ENCODE measurements at regions not wholly inside any gene's neighbourhood (a gene's known extent, or its start where the extent isn't known, plus 50 kb on each side); places are given as distances from the start of the nearest gene placed in this dataset.

DNA sequence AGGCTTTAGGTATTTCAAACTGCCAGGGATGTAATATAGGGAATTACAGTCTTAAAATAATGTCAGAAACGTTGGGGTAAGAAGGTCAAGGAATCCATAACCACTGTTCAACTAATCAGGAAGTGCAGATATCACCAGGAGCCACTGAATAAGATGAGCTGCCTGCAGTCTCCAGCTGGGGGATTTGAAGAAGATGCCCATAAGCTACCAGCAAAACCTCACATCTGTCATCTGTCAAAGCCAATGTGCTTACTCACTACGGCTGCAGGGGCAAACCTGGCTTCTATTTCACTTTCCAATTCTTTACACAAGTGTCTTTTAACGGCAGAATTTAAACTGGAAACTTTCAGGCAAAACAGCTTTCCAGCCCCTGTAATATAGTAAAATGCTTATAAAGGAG lies 1410.1 kb upstream of the ATXN8OS start:
- Histone ChIP-seq H3K27me3 (no peaks in the 10 kb centered on the region), H3K4me1 (no peaks in the 10 kb centered on the region), H3K4me3 (no peak overlapping the region), H3K9me3 (no peaks in the 10 kb centered on the region), H3K36me3 (no peaks in the 10 kb centered on the region), H3K27ac (no peak overlapping the region)
- no peak for TF ChIP-seq CTCF (IDR thresholded peaks at IDR 0.05)
- no peak for TF ChIP-seq EP300 (IDR thresholded peaks at IDR 0.05)
- no peak for TF ChIP-seq POLR2A (IDR thresholded peaks at IDR 0.05)
- no peak for TF ChIP-seq POLR2AphosphoS5 (IDR thresholded peaks at IDR 0.05)
- intact Hi-C loops (cut with DNase I): no loop called here
- DNase-seq: no peak
- 30 to 34% methylated on average over 3 of the region's 3 CpGs for WGBS, 2 donors

GRCh38 chr13:68696907-68697306 lies 1410.7 kb upstream of the ATXN8OS start:
- TF ChIP-seq POLR2AphosphoS5 (IDR thresholded peaks at IDR 0.05) (no peak), CTCF (IDR thresholded peaks at IDR 0.05) (no peak), POLR2A (IDR thresholded peaks at IDR 0.05) (no peak), EP300 (IDR thresholded peaks at IDR 0.05) (no peak)
- H3K9me3 ChIP-seq: no peaks in the 10 kb centered on the region
- no peaks in the 10 kb centered on the region for H3K36me3 ChIP-seq
- no peak for DNase-seq
- H3K4me3 ChIP-seq: no peak overlapping the region
- H3K27me3 ChIP-seq: no peaks in the 10 kb centered on the region
- intact Hi-C loops (cut with DNase I): no loop called here
- WGBS, 2 donors: 88% methylated on average over 2 of the region's 2 CpGs
- H3K27ac ChIP-seq: no peak overlapping the region
- H3K4me1 ChIP-seq: no peaks in the 10 kb centered on the region

- intact Hi-C loops (cut with DNase I): no loop called here
- WGBS, 2 donors: 89 to 93% methylated on average over 1 of the region's 1 CpG
- no peak for DNase-seq
These were observed 1415.6 kb upstream of the ATXN8OS start for GRCh38 chr13:68692049-68692448.

DNA sequence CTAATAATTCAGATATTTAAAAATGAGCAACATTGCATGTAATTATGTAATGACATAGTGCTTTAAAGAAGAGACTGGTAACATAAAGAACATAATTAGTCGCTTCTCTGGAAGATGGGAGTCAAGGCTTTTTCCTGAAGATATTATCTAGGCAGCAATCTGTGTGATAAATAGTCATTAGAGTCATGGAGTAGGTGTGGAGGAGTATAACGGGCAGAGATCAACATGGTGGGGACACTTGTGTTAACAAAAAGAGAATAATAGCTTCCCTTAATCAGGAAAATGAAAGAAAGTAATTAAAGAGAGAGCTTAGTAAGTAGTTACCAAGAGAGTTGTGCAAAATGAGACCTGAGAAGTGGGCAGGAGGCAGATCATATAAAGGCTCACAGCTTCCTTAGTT lies 1417.1 kb upstream of the ATXN8OS start:
- 48 to 57% methylated on average over 2 of the region's 2 CpGs for WGBS, 2 donors
- H3K9me3 ChIP-seq: no peaks in the 10 kb centered on the region
- H3K27me3 ChIP-seq: no peaks in the 10 kb centered on the region
- DNase-seq: no peak
- TF ChIP-seq POLR2A (IDR thresholded peaks at IDR 0.05) (no peak), POLR2AphosphoS5 (IDR thresholded peaks at IDR 0.05) (no peak), CTCF (IDR thresholded peaks at IDR 0.05) (no peak), EP300 (IDR thresholded peaks at IDR 0.05) (no peak)
- H3K4me1 ChIP-seq: no peaks in the 10 kb centered on the region
- no peaks in the 10 kb centered on the region for H3K36me3 ChIP-seq
- H3K27ac ChIP-seq: no peak overlapping the region
- no peak overlapping the region for H3K4me3 ChIP-seq
- intact Hi-C loops (cut with DNase I): no loop called here

More at GRCh38 chr13:68692049-68692448, 1415.6 kb upstream of the ATXN8OS start:
- no peak for TF ChIP-seq EP300 (IDR thresholded peaks at IDR 0.05)
- no peak for TF ChIP-seq POLR2A (IDR thresholded peaks at IDR 0.05)
- TF ChIP-seq POLR2AphosphoS5 (IDR thresholded peaks at IDR 0.05): no peak
- TF ChIP-seq CTCF (IDR thresholded peaks at IDR 0.05): no peak
- Histone ChIP-seq H3K36me3 (no peaks in the 10 kb centered on the region), H3K4me3 (no peak overlapping the region), H3K27ac (no peak overlapping the region), H3K27me3 (no peaks in the 10 kb centered on the region), H3K4me1 (no peaks in the 10 kb centered on the region), H3K9me3 (no peaks in the 10 kb centered on the region)

GRCh38 chr13:68676513-68677115 lies 1431.0 kb upstream of the ATXN8OS start:
- WGBS, 2 donors: 76 to 85% methylated on average over 2 of the region's 2 CpGs
- no peak for DNase-seq
- Histone ChIP-seq H3K27ac (no peak overlapping the region), H3K4me1 (no peaks in the 10 kb centered on the region), H3K27me3 (no peaks in the 10 kb centered on the region), H3K36me3 (no peaks in the 10 kb centered on the region), H3K4me3 (no peak overlapping the region), H3K9me3 (peaks cover 0 to 3% (median 0%) of the 10 kb centered on the region in 4 donors)
- no peak for TF ChIP-seq POLR2AphosphoS5 (IDR thresholded peaks at IDR 0.05)
- no peak for TF ChIP-seq EP300 (IDR thresholded peaks at IDR 0.05)
- TF ChIP-seq CTCF (IDR thresholded peaks at IDR 0.05): no peak
- TF ChIP-seq POLR2A (IDR thresholded peaks at IDR 0.05): no peak
- intact Hi-C loops (cut with DNase I): no loop called here

Data from sigmoid colon (tissue), 6 donors.